ENCODE measurements at regions not wholly inside any gene's neighbourhood (a gene's known extent, or its start where the extent isn't known, plus 50 kb on each side); places are given as distances from the start of the nearest gene placed in this dataset.
"Not testable (repeated sequence)": the region's sequence is repeated elsewhere in the genome, so short reads cannot be mapped to it uniquely, and the experiment has no call there.

DNA sequence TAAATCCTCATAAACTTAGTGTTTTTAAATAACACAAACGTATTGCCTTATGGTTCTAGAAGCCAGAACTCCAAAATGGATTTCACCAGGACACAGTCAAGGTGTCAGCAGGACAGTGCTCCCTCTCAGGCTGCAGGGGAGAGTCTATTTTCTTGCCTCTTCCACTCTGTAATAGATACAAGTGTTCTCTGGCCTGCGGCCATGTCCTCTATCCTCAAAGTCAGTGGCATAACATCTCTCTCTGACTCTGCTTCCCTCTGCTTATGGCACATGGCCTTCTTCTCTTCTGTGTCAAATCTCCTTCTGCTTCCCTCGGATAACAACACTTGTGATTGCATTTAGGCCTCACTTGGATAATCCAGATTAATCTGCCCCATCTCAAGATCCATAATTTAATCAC is 129.4 kb upstream of the OR13F1 start:
- Mint-ChIP-seq H3K36me3 (no peaks in the 10 kb centered on the region), H3K27ac (no peak overlapping the region), H3K4me1 (no peaks in the 10 kb centered on the region), H3K27me3 (no peaks in the 10 kb centered on the region), H3K4me3 (no peak overlapping the region), H3K9me3 (peaks cover 0 to 14% (median 1%) of the 10 kb centered on the region in 7 donors)
- no peak for DNase-seq
- ATAC-seq (ENCODE audit: low read depth in 2 of 2), result no peak

- Mint-ChIP-seq H3K9me3 (no peaks in the 10 kb centered on the region), H3K4me3 (no peak overlapping the region), H3K36me3 (no peaks in the 10 kb centered on the region), H3K4me1 (no peaks in the 10 kb centered on the region), H3K27ac (no peak overlapping the region), H3K27me3 (peaks cover 0 to 9% (median 0%) of the 10 kb centered on the region in 3 donors)
- no peak for DNase-seq
- ATAC-seq (ENCODE audit: low read depth in 2 of 2), result no peak
Measured at GRCh38 chr9:104386013-104386412, 118.0 kb upstream of the OR13F1 start.

GRCh38 chr9:104386425-104387069 is 117.5 kb upstream of the OR13F1 start:
- H3K27ac Mint-ChIP-seq, result no peak overlapping the region
- no peaks in the 10 kb centered on the region for H3K4me1 Mint-ChIP-seq
- no peak for ATAC-seq (ENCODE audit: low read depth in 2 of 2)
- no peaks in the 10 kb centered on the region for H3K36me3 Mint-ChIP-seq
- no peak overlapping the region for H3K4me3 Mint-ChIP-seq
- DNase-seq, result no peak
- H3K27me3 Mint-ChIP-seq, result peaks cover 0 to 9% (median 0%) of the 10 kb centered on the region in 3 donors
- H3K9me3 Mint-ChIP-seq, result no peaks in the 10 kb centered on the region

DNA sequence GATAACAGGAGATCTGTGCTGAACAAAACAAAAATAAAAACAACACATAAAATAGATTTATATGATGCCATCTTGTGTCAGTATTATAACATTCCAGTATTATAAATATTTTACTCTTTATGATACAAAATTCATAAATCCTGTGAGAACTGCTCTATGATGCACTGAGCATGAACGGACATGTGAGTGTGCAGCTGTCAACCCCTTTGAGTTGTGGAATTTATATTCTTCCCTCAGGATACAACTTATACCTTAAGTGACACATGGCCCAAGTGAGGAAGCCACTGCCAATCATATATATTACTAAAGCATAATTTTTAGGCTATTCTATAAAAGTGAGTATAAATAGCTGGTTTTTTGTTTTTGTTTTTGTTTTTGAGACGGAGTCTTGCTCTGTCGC is 116.0 kb upstream of the OR13F1 start:
- no peaks in the 10 kb centered on the region for H3K9me3 Mint-ChIP-seq
- H3K4me1 Mint-ChIP-seq, result no peaks in the 10 kb centered on the region
- no peak overlapping the region for H3K4me3 Mint-ChIP-seq
- H3K36me3 Mint-ChIP-seq, result no peaks in the 10 kb centered on the region
- ATAC-seq (ENCODE audit: low read depth in 2 of 2) (no peak), DNase-seq (no peak)
- H3K27me3 Mint-ChIP-seq, result peaks cover 0 to 9% (median 0%) of the 10 kb centered on the region in 3 donors
- no peak overlapping the region for H3K27ac Mint-ChIP-seq

GRCh38 chr9:104389341-104389740 is 114.7 kb upstream of the OR13F1 start:
- no peaks in the 10 kb centered on the region for H3K27me3 Mint-ChIP-seq
- no peak for ATAC-seq (ENCODE audit: low read depth in 2 of 2)
- peaks cover 0 to 3% (median under 1%) of the 10 kb centered on the region in 7 donors for H3K9me3 Mint-ChIP-seq

DNA sequence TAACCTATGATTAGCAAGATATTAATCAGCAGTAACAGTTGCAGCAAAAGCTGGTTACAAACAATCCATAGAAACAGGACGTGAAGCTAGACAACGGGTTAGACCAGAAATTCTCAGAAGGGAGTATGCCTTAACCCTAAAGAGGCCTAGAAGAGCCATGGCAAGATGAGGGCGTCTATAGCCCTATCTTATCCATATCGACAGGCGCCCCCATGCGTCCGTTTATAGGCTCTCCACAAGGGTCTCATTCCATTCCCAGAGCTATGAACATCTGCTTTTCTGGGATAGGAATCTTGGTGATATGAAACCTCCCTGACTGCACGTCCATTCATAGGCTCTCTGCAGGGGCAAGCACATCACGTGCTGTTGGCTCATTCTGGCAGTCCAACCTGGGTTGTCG is 109.2 kb upstream of the OR13F1 start:
- ATAC-seq (ENCODE audit: low read depth in 2 of 2); DNase-seq; H3K36me3 Mint-ChIP-seq; H3K27me3 Mint-ChIP-seq; H3K4me1 Mint-ChIP-seq; H3K4me3 Mint-ChIP-seq; H3K27ac Mint-ChIP-seq: not testable (repeated sequence)
- H3K9me3 Mint-ChIP-seq, result peaks cover 0 to 16% (median 3%) of the 10 kb centered on the region in 7 donors

More at GRCh38 chr9:104389341-104389740, 114.7 kb upstream of the OR13F1 start:
- Mint-ChIP-seq H3K27ac (peak overlapping the region in 1 of 6 donors; percentile 58), H3K4me3 (no peak overlapping the region), H3K36me3 (no peaks in the 10 kb centered on the region), H3K4me1 (no peaks in the 10 kb centered on the region)
- DNase-seq, result no peak

- H3K9me3 Mint-ChIP-seq, result peaks cover 1 to 36% (median 13%) of the 10 kb centered on the region in 7 donors
- DNase-seq, result no peak
- ATAC-seq (ENCODE audit: low read depth in 2 of 2), result no peak
- peaks cover 0 to 5% of the 10 kb centered on the region in 2 donors for H3K36me3 Mint-ChIP-seq
- H3K4me1 Mint-ChIP-seq, result no peaks in the 10 kb centered on the region
- H3K4me3 Mint-ChIP-seq, result no peak overlapping the region
- no peaks in the 10 kb centered on the region for H3K27me3 Mint-ChIP-seq
- no peak overlapping the region for H3K27ac Mint-ChIP-seq
Measured at GRCh38 chr9:104412238-104412637, 91.8 kb upstream of the OR13F1 start.

GRCh38 chr9:104416470-104416869 is 87.6 kb upstream of the OR13F1 start:
- ATAC-seq (ENCODE audit: low read depth in 2 of 2) (no peak), DNase-seq (no peak)
- Mint-ChIP-seq H3K4me3 (no peak overlapping the region), H3K27me3 (no peaks in the 10 kb centered on the region), H3K4me1 (no peaks in the 10 kb centered on the region), H3K27ac (no peak overlapping the region), H3K9me3 (peaks cover 3 to 28% (median 8%) of the 10 kb centered on the region in 7 donors), H3K36me3 (peaks cover 0 to 5% of the 10 kb centered on the region in 2 donors)

DNA sequence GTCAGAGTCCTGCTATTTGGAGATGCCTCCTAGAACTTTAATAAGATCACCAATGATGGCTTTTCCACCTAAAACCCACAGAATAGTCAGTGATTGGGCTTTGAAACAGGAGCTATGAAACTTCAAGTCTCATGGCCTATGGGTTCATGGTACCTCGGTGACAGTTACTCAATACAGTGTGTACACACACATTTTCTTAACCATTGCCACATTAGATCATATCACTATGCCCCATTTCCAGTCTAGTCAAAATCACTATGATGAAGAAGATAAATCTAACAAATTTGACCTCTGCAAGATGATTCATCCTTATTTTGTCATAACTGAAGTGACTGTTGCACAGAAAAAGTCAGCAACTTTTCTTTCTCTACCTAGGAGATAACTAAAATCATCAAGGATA is 86.8 kb upstream of the OR13F1 start:
- Mint-ChIP-seq H3K9me3 (peaks cover 1 to 25% (median 8%) of the 10 kb centered on the region in 7 donors), H3K4me1 (no peaks in the 10 kb centered on the region), H3K36me3 (peaks cover 0 to 5% of the 10 kb centered on the region in 2 donors), H3K4me3 (no peak overlapping the region), H3K27ac (no peak overlapping the region), H3K27me3 (no peaks in the 10 kb centered on the region)
- ATAC-seq (ENCODE audit: low read depth in 2 of 2) (no peak), DNase-seq (no peak)

GRCh38 chr9:104429031-104429546 is 75.0 kb upstream of the OR13F1 start:
- ATAC-seq (ENCODE audit: low read depth in 2 of 2), result no peak
- no peaks in the 10 kb centered on the region for H3K27me3 Mint-ChIP-seq
- DNase-seq, result no peak
- no peaks in the 10 kb centered on the region for H3K4me1 Mint-ChIP-seq
- peaks cover 0 to 9% of the 10 kb centered on the region in 2 donors for H3K36me3 Mint-ChIP-seq
- H3K4me3 Mint-ChIP-seq, result no peak overlapping the region
- H3K9me3 Mint-ChIP-seq, result peaks cover 6 to 31% (median 14%) of the 10 kb centered on the region in 7 donors
- H3K27ac Mint-ChIP-seq, result no peak overlapping the region

DNA sequence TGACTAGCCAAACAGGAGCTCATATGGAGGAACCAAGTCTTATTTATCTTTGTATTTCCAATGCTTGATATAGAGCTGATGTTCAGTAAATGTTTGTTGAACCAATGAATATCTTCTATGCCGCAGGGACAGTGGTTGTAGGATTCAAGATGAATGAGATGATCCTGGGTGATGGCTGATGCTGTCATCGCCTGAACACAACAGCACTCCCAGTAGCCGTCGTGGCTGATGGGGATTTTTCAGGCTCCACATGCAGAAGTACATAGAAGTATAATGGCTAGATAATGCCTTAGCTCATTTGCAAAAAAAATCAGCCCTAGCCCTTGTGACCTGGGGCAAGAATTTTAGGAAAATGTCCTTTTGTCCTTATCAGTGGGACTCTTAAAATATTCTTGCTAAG is 69.0 kb upstream of the OR13F1 start:
- H3K36me3 Mint-ChIP-seq, result no peaks in the 10 kb centered on the region
- H3K9me3 Mint-ChIP-seq, result peaks cover 4 to 31% (median 7%) of the 10 kb centered on the region in 7 donors
- H3K4me3 Mint-ChIP-seq, result no peak overlapping the region
- H3K4me1 Mint-ChIP-seq, result no peaks in the 10 kb centered on the region
- no peak for DNase-seq
- ATAC-seq (ENCODE audit: low read depth in 2 of 2), result no peak
- H3K27me3 Mint-ChIP-seq, result no peaks in the 10 kb centered on the region
- H3K27ac Mint-ChIP-seq, result no peak overlapping the region

DNA sequence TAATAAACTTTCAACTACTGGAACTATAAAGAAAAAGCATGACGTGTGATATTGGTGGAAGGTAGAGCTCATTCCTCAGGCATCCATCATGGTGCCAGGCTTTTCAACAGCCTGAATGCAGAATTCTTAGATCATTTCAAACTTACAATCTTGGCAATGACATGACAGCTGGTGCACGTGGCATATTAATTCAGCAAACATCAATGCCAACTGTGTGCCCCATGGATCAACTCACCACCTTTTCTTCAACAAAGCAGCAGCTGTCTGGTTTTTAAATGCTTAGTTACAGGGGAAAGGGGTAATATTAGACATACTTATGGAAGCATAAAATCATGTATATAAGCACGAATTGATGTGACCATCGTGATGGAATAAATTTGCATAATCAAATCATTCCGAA is 56.0 kb upstream of the OR13F1 start:
- Mint-ChIP-seq H3K9me3 (peaks cover 0 to 3% (median 0%) of the 10 kb centered on the region in 7 donors), H3K4me1 (no peaks in the 10 kb centered on the region), H3K36me3 (no peaks in the 10 kb centered on the region), H3K27ac (no peak overlapping the region), H3K27me3 (no peaks in the 10 kb centered on the region), H3K4me3 (no peak overlapping the region)
- DNase-seq (no peak), ATAC-seq (ENCODE audit: low read depth in 2 of 2) (no peak)

Data from naive B cell (primary cell).